GM23338 (cell line): ENCODE measurements at regions not wholly inside any gene's neighbourhood (a gene's known extent, or its start where the extent isn't known, plus 50 kb on each side); places are given as distances from the start of the nearest gene placed in this dataset.

Experiments
- ATAC-seq: fragments of 200-7000 bp; cut with Tn5 transposase; 3 replicates; pipeline ENCODE4 v1.9.1; 2020
- DNase-seq: peaks from one replicate; pipeline ENCODE4 v3.0.0-alpha.2; 2015; ENCODE audit warnings: low spot score
- H2AFZ ChIP-seq: fragments of 200-600 bp; sonication (generic); 2 replicates; pipeline ENCODE4 v1.8.0; 2016; ENCODE audit warnings: antibody characterized with exemption, mild to moderate bottlenecking, moderate library complexity
- H3F3A ChIP-seq: fragments of 200-600 bp; sonication (generic); replicated peaks from 2 replicates; pipeline ENCODE4 v1.8.0; 2017; ENCODE audit warnings: antibody characterized with exemption, mixed run types, low read depth
- H3K27ac ChIP-seq: fragments of 200-600 bp; sonication (generic); 2 replicates; pipeline ENCODE4 v1.6.1; 2016; ENCODE audit warnings: low read depth
- H3K27me3 ChIP-seq: fragments of 200-600 bp; sonication (generic); 2 replicates; pipeline ENCODE4 v1.8.0; 2016; ENCODE audit warnings: mild to moderate bottlenecking, mixed run types, moderate library complexity; ENCODE audit not compliant: insufficient read depth
- H3K36me3 ChIP-seq: fragments of 200-600 bp; sonication (generic); 2 replicates; pipeline ENCODE4 v1.8.0; 2016; ENCODE audit warnings: mild to moderate bottlenecking; ENCODE audit not compliant: insufficient read depth
- H3K4me1 ChIP-seq: fragments of 200-600 bp; sonication (generic); 2 replicates; pipeline ENCODE4 v1.8.0; 2016; ENCODE audit warnings: mild to moderate bottlenecking, moderate library complexity; ENCODE audit not compliant: insufficient read depth
- H3K4me2 ChIP-seq: fragments of 200-600 bp; sonication (generic); 2 replicates; pipeline ENCODE4 v1.7.1; 2017; ENCODE audit warnings: mixed run types
- H3K4me3 ChIP-seq: fragments of 200-600 bp; sonication (generic); 2 replicates; pipeline ENCODE4 v1.6.1; 2016; ENCODE audit warnings: mixed run types
- H3K79me2 ChIP-seq: fragments of 200-600 bp; sonication (generic); replicated peaks from 2 replicates; pipeline ENCODE4 v1.8.0; 2017; ENCODE audit warnings: mild to moderate bottlenecking; ENCODE audit not compliant: insufficient read depth
- H3K9me2 ChIP-seq: fragments of 200-600 bp; sonication (generic); 2 replicates; pipeline ENCODE4 v1.8.0; 2017; ENCODE audit not compliant: insufficient read depth
- H4K20me1 ChIP-seq: fragments of 200-600 bp; sonication (generic); replicated peaks from 2 replicates; pipeline ENCODE4 v1.8.0; 2017; ENCODE audit warnings: mild to moderate bottlenecking; ENCODE audit not compliant: insufficient read depth
- H3K27ac Mint-ChIP-seq: 2 replicates; pipeline ENCODE4 v1.8.0; 2020; ENCODE audit warnings: inconsistent platforms, mild to moderate bottlenecking, moderate library complexity, mixed read lengths
- H3K27me3 Mint-ChIP-seq: 3 replicates; pipeline ENCODE4 v1.8.0; 2022; ENCODE audit warnings: low read depth, mild to moderate bottlenecking, moderate library complexity, mixed read lengths, inconsistent platforms; ENCODE audit not compliant: insufficient read depth, poor library complexity
- H3K36me3 Mint-ChIP-seq: 3 replicates; pipeline ENCODE4 v1.8.0; 2021; ENCODE audit warnings: low read depth, mild to moderate bottlenecking, inconsistent platforms, moderate library complexity, mixed read lengths
- H3K4me1 Mint-ChIP-seq: 3 replicates; pipeline ENCODE4 v1.8.0; 2020; ENCODE audit warnings: mild to moderate bottlenecking, inconsistent platforms, mixed read lengths
- H3K4me3 Mint-ChIP-seq: 3 replicates; pipeline ENCODE4 v1.8.0; 2021; ENCODE audit warnings: moderate library complexity, mild to moderate bottlenecking, inconsistent platforms, mixed read lengths
- H3K9me3 Mint-ChIP-seq: 3 replicates; pipeline ENCODE4 v1.8.0; 2020; ENCODE audit warnings: moderate library complexity, mild to moderate bottlenecking, inconsistent platforms, mixed read lengths
- CREB1 ChIP-seq: fragments of 250-450 bp; sonication (Bioruptor Pico); IDR thresholded peaks from 2 replicates; pipeline ENCODE4 v1.5.0; 2020; ENCODE audit warnings: low read depth, mild to moderate bottlenecking, moderate library complexity
- CTCF ChIP-seq, 2 experiments: fragments of 200-600 bp in 1 of 2; sonication (generic) in 1 of 2; conservative IDR thresholded peaks; 2 replicates each; pipeline versions ENCODE4 v1.5.1 to v1.6.1; 2016 to 2017; ENCODE audit warnings: antibody characterized with exemption in 2 of 2, low read depth in 2 of 2, mild to moderate bottlenecking in 2 of 2, moderate library complexity in 1 of 2
- EZH2 ChIP-seq: fragments of 200-600 bp; sonication (generic); IDR thresholded peaks from one replicate; pipeline ENCODE4 v1.8.0; 2017; ENCODE audit warnings: antibody characterized with exemption, mild to moderate bottlenecking, low read depth; ENCODE audit not compliant: unreplicated experiment
- EZH2phosphoT487 ChIP-seq: fragments of 200-600 bp; sonication (generic); IDR thresholded peaks from one replicate; pipeline ENCODE4 v1.8.1; 2018; ENCODE audit warnings: antibody characterized with exemption; ENCODE audit not compliant: unreplicated experiment
- JUNB ChIP-seq: IDR thresholded peaks from one replicate; pipeline ENCODE4 v1.6.1; 2016; ENCODE audit warnings: antibody characterized with exemption; ENCODE audit not compliant: unreplicated experiment
- NANOG ChIP-seq: IDR thresholded peaks from 2 replicates; pipeline ENCODE4 v1.6.1; 2016; ENCODE audit warnings: antibody characterized with exemption, borderline replicate concordance
- POLR2AphosphoS5 ChIP-seq: IDR thresholded peaks from 2 replicates; pipeline ENCODE4 v1.6.1; 2016; ENCODE audit warnings: antibody characterized with exemption, low read depth
- REST ChIP-seq: IDR thresholded peaks from one replicate; pipeline ENCODE4 v1.6.1; 2018; ENCODE audit warnings: antibody characterized with exemption; ENCODE audit not compliant: unreplicated experiment
- STAT1 ChIP-seq: IDR thresholded peaks from one replicate; pipeline ENCODE4 v1.6.1; 2016; ENCODE audit warnings: antibody characterized with exemption; ENCODE audit not compliant: unreplicated experiment
- ZNF114 ChIP-seq: fragments of 250-450 bp; sonication (Bioruptor Pico); IDR thresholded peaks from 2 replicates; pipeline ENCODE4 v1.5.0; 2020; ENCODE audit warnings: mild to moderate bottlenecking, moderate library complexity
- ZNF331 ChIP-seq: fragments of 250-450 bp; sonication (Bioruptor Pico); IDR thresholded peaks from 2 replicates; pipeline ENCODE4 v1.5.0; 2020; ENCODE audit warnings: low read depth, mild to moderate bottlenecking, moderate library complexity

- no peaks in the 10 kb centered on the region for H3K27me3 ChIP-seq
- no peaks in the 10 kb centered on the region for H3K79me2 ChIP-seq
- H3K27me3 Mint-ChIP-seq: peaks cover 2% of the 10 kb centered on the region
- H3K4me1 ChIP-seq: no peaks in the 10 kb centered on the region
- TF ChIP-seq EZH2 (no peak), REST (no peak), CTCF (conservative IDR thresholded peaks at IDR 0.05; ENCODE audit: low read depth in 2 of 2) (no peak), ZNF114 (CRISPR knock-in tag) (no peak), CREB1 (CRISPR knock-in tag) (no peak), POLR2AphosphoS5 (no peak), NANOG (no peak), STAT1 (no peak), JUNB (no peak)
- ATAC-seq (no peak), DNase-seq (no peak)
- H3K4me1 Mint-ChIP-seq: no peaks in the 10 kb centered on the region
- peaks cover 3% of the 10 kb centered on the region; the same call in 1 of the 3 replicates for H3K36me3 Mint-ChIP-seq
- H3K4me2 ChIP-seq: no peak overlapping the region
- peaks cover 11% of the 10 kb centered on the region; the same call in 2 of the 3 replicates for H3K9me3 Mint-ChIP-seq
- H3K4me3 ChIP-seq: no peak overlapping the region
- H4K20me1 ChIP-seq: no peaks in the 10 kb centered on the region
- no peak overlapping the region for H2AFZ ChIP-seq
- H3F3A ChIP-seq: no peaks in the 10 kb centered on the region
- H3K4me3 Mint-ChIP-seq: no peak overlapping the region
- H3K36me3 ChIP-seq: peaks cover under 1% of the 10 kb centered on the region; the same call in 1 of the 2 replicates
- 0 out of 2 replicates have a peak, but pooled peaks cover 3% of the 10 kb centered on the region for H3K9me2 ChIP-seq
- no peak overlapping the region for H3K27ac Mint-ChIP-seq
- H3K27ac ChIP-seq: no peak overlapping the region
Observed at GRCh38 chr18:66694852-66695251, 91.0 kb upstream of the CDH19 start.

- Mint-ChIP-seq H3K4me3 (no peak overlapping the region), H3K27me3 (no peaks in the 10 kb centered on the region), H3K9me3 (peaks cover 51% of the 10 kb centered on the region), H3K36me3 (peaks cover 41% of the 10 kb centered on the region), H3K4me1 (peaks cover 5% of the 10 kb centered on the region), H3K27ac (no peak overlapping the region)
- no peaks in the 10 kb centered on the region for H3F3A ChIP-seq
- H3K27me3 ChIP-seq: no peaks in the 10 kb centered on the region
- no peaks in the 10 kb centered on the region for H3K79me2 ChIP-seq
- no peak for ATAC-seq
- H2AFZ ChIP-seq: no peak overlapping the region
- no peaks in the 10 kb centered on the region for H4K20me1 ChIP-seq
- no peaks in the 10 kb centered on the region for H3K9me2 ChIP-seq
- peaks cover 27% of the 10 kb centered on the region for H3K36me3 ChIP-seq
- H3K4me2 ChIP-seq: no peak overlapping the region
- no peak overlapping the region for H3K27ac ChIP-seq
- H3K4me3 ChIP-seq: no peak overlapping the region
- peaks cover 6% of the 10 kb centered on the region for H3K4me1 ChIP-seq
- DNase-seq: no peak
- TF ChIP-seq CREB1 (CRISPR knock-in tag) (no peak), NANOG (no peak), REST (no peak), EZH2 (no peak), STAT1 (no peak), EZH2phosphoT487 (no peak), JUNB (no peak), ZNF331 (CRISPR knock-in tag) (no peak), POLR2AphosphoS5 (no peak), CTCF (conservative IDR thresholded peaks at IDR 0.05; ENCODE audit: low read depth in 2 of 2) (no peak), ZNF114 (CRISPR knock-in tag) (no peak)
Observed at GRCh38 chr18:66687635-66688034, 83.7 kb upstream of the CDH19 start.
